Heart left ventricle (tissue), 16 donors: ENCODE measurements at regions not wholly inside any gene's neighbourhood (a gene's known extent, or its start where the extent isn't known, plus 50 kb on each side); places are given as distances from the start of the nearest gene placed in this dataset.

Experiments used
- ATAC-seq, 4 donors: fragments of 200-7000 bp; cut with Tn5 transposase; one replicate each; pipeline ENCODE4 v1.9.1; 2020 to 2022; ENCODE audit warnings: moderate library complexity in 4 of 4, mild to moderate bottlenecking in 3 of 4, moderate number of reproducible peaks in 1 of 4
- DNase-seq, 5 donors: peaks; one replicate each; pipeline ENCODE4 v3.0.0-alpha.2; 2020
- H3K27ac ChIP-seq, 12 donors: fragments of 200-600 bp; sonication (generic) in 4 of 12; one replicate each; pipeline versions ENCODE4 v1.5.0 to v1.8.0; 2016 to 2022; ENCODE audit warnings: mild to moderate bottlenecking in 2 of 12
- H3K27me3 ChIP-seq, 9 donors: fragments of 200-600 bp; sonication (generic) in 2 of 9; one replicate each; pipeline versions ENCODE4 v1.5.1 to v1.8.0; 2016 to 2022; ENCODE audit warnings: mild to moderate bottlenecking in 3 of 9
- H3K36me3 ChIP-seq, 9 donors: fragments of 200-600 bp; sonication (generic) in 2 of 9; one replicate each; pipeline versions ENCODE4 v1.5.0 to v1.8.0; 2018 to 2022; ENCODE audit warnings: mild to moderate bottlenecking in 2 of 9
- H3K4me1 ChIP-seq, 12 donors: fragments of 200-600 bp; sonication (generic) in 4 of 12; one replicate each; pipeline versions ENCODE4 v1.5.0 to v1.8.0; 2016 to 2022; ENCODE audit warnings: mild to moderate bottlenecking in 3 of 12
- H3K4me3 ChIP-seq, 12 donors: fragments of 200-600 bp; sonication (generic) in 4 of 12; one replicate each; pipeline versions ENCODE4 v1.5.0 to v1.8.0; 2017 to 2022; ENCODE audit warnings: mild to moderate bottlenecking in 9 of 12, moderate library complexity in 4 of 12
- H3K9me3 ChIP-seq, 12 donors: fragments of 200-600 bp; sonication (generic) in 4 of 12; one replicate each; pipeline versions ENCODE4 v1.5.0 to v1.8.0; 2016 to 2022; ENCODE audit warnings: mild to moderate bottlenecking in 1 of 12
- CTCF ChIP-seq, 12 donors: fragments of 200-600 bp; sonication (generic) in 4 of 12; IDR thresholded peaks; one replicate each; pipeline versions ENCODE4 v1.5.0 to v1.8.0; 2018 to 2022; ENCODE audit warnings: antibody characterized with exemption in 12 of 12, mild to moderate bottlenecking in 5 of 12
- POLR2A ChIP-seq, 2 donors: fragments of 450-650 bp; IDR thresholded peaks; one replicate each; pipeline ENCODE4 v1.6.1; 2017; ENCODE audit warnings: antibody characterized with exemption in 2 of 2, mild to moderate bottlenecking in 2 of 2, moderate library complexity in 2 of 2
- WGBS, 4 donors: extraction: QIAGEN DNeasy Blood & Tissue Kit in 2 of 4; methylation state at CpG; one replicate each; pipeline versions ENCODE4 v1.1.5 to v1.1.7; 2013 to 2018; 5-methylcytosine and 5-hydroxymethylcytosine counted together
- intact Hi-C, 10 donors: fragments of 100-400 bp; cut with DNase I; formaldehyde crosslinking; loops; one replicate each; pipeline versions ENCODE4 v1.11.1 to v1.14.2; 2022
- donor health status: ischemic (EF 13 %, LVEDD 7.1; RV severe dilation, severe dysfunction).
- donor health status: healthy with polysubstance abuse.
- donor health status: DM: no; HTN: yes; CAD: no.
- donor health status: DM: no; HTN: no; CAD: no.
- donor health status: ischemic (EF 25% LVEDD 6.9; RV normal size, moderate dysfunction).
- donor health status: ischemic (EF 25% LVEDD 5.7; RV mildly dilated, moderate dysfunction).
- donor health status: healthy.
- donor health status: DM: yes; HTN: yes; CAD: no.
- donor health status: ischemic (EF 35%, LVEDD 5.7; RV mildly dilated, moderate dysfunction).
- donor health status: nonischemic (EF 11% LVEDD 7.7; RV severe dilation, severe dysfunction).
- donor health status: DM: yes; HTN: yes; CAD: no.
- donor health status: PGD.
- donor health status: ischemic (EF 29% LVEDD 5.4; RV normal size, mild dysfunction).
- donor health status: nonischemic (EF 23%, LVEDD 6.1; RV moderate dilation, normal function).

GRCh38 chr10:20712774-20713173 is 184.3 kb downstream of the NEBL start:
- no peaks in the 10 kb centered on the region for H3K27me3 ChIP-seq
- 77 to 92% (median 84%) methylated on average over 1 of the region's 1 CpG for WGBS, 4 donors
- intact Hi-C loops, result no loop called here
- no peaks in the 10 kb centered on the region for H3K36me3 ChIP-seq
- TF ChIP-seq CTCF (IDR thresholded peaks at IDR 0.05), result no peak
- TF ChIP-seq POLR2A (IDR thresholded peaks at IDR 0.05), result no peak
- H3K4me1 ChIP-seq, result no peaks in the 10 kb centered on the region
- peaks cover 0 to 4% (median 0%) of the 10 kb centered on the region in 12 donors for H3K9me3 ChIP-seq
- no peak overlapping the region for H3K27ac ChIP-seq
- DNase-seq (no peak), ATAC-seq (no peak)
- no peak overlapping the region for H3K4me3 ChIP-seq

- ATAC-seq (no peak), DNase-seq (no peak)
- Histone ChIP-seq H3K27ac (no peak overlapping the region), H3K36me3 (no peaks in the 10 kb centered on the region), H3K4me1 (no peaks in the 10 kb centered on the region), H3K4me3 (no peak overlapping the region), H3K9me3 (no peaks in the 10 kb centered on the region), H3K27me3 (no peaks in the 10 kb centered on the region)
- intact Hi-C loops, result no loop called here
- 94 to 96% (median 94%) methylated on average over 2 of the region's 2 CpGs for WGBS, 4 donors
- TF ChIP-seq POLR2A (IDR thresholded peaks at IDR 0.05) (no peak), CTCF (IDR thresholded peaks at IDR 0.05) (no peak)
Measured at GRCh38 chr10:20709708-20710107, 187.4 kb downstream of the NEBL start.

GRCh38 chr10:20708305-20708704 is 188.8 kb downstream of the NEBL start:
- TF ChIP-seq POLR2A (IDR thresholded peaks at IDR 0.05) (no peak), CTCF (IDR thresholded peaks at IDR 0.05) (no peak)
- intact Hi-C loops, result no loop called here
- DNase-seq (no peak), ATAC-seq (no peak)
- Histone ChIP-seq H3K4me3 (no peak overlapping the region), H3K36me3 (no peaks in the 10 kb centered on the region), H3K27me3 (no peaks in the 10 kb centered on the region), H3K9me3 (no peaks in the 10 kb centered on the region), H3K4me1 (no peaks in the 10 kb centered on the region), H3K27ac (no peak overlapping the region)
- WGBS, 4 donors, result 92 to 96% (median 92%) methylated on average over 4 of the region's 4 CpGs

- no peak for TF ChIP-seq POLR2A (IDR thresholded peaks at IDR 0.05)
- Histone ChIP-seq H3K27ac (no peak overlapping the region), H3K4me3 (no peak overlapping the region), H3K4me1 (no peaks in the 10 kb centered on the region), H3K36me3 (no peaks in the 10 kb centered on the region), H3K9me3 (peaks cover 0 to 4% (median 0%) of the 10 kb centered on the region in 12 donors), H3K27me3 (no peaks in the 10 kb centered on the region)
- intact Hi-C loops, result no loop called here
- ATAC-seq, result no peak
- WGBS, 4 donors, result 83 to 85% (median 84%) methylated on average over 3 of the region's 3 CpGs
- no peak for DNase-seq
Measured at GRCh38 chr10:20707251-20707650, 189.9 kb downstream of the NEBL start.

GRCh38 chr10:20698837-20699236 is 198.3 kb downstream of the NEBL start:
- intact Hi-C loops, result no loop called here
- no peak overlapping the region for H3K4me3 ChIP-seq
- H3K27ac ChIP-seq, result no peak overlapping the region
- no peaks in the 10 kb centered on the region for H3K4me1 ChIP-seq
- ATAC-seq, result no peak
- peaks cover 0 to 29% (median 18%) of the 10 kb centered on the region in 12 donors for H3K9me3 ChIP-seq
- H3K27me3 ChIP-seq, result no peaks in the 10 kb centered on the region
- TF ChIP-seq CTCF (IDR thresholded peaks at IDR 0.05), result no peak
- no peak for TF ChIP-seq POLR2A (IDR thresholded peaks at IDR 0.05)
- DNase-seq, result no peak
- H3K36me3 ChIP-seq, result no peaks in the 10 kb centered on the region
